ENCODE measurements at regions not wholly inside any gene's neighbourhood (a gene's known extent, or its start where the extent isn't known, plus 50 kb on each side); places are given as distances from the start of the nearest gene placed in this dataset.

- no peak for ATAC-seq
Measured at GRCh38 chr6:14826456-14826855, 419.4 kb upstream of the JARID2 start.

- ATAC-seq, result no peak
Measured at GRCh38 chr6:14827354-14827753, 418.5 kb upstream of the JARID2 start.

GRCh38 chr6:14828201-14828611 lies 417.7 kb upstream of the JARID2 start:
- no peak for ATAC-seq

GRCh38 chr6:14831070-14831469 lies 414.8 kb upstream of the JARID2 start:
- no peak for ATAC-seq

GRCh38 chr6:14831937-14832336 lies 413.9 kb upstream of the JARID2 start:
- ATAC-seq, result no peak

GRCh38 chr6:14832427-14832826 lies 413.4 kb upstream of the JARID2 start:
- ATAC-seq, result no peak

- no peak for ATAC-seq
Measured at GRCh38 chr6:14834851-14835530, 410.9 kb upstream of the JARID2 start.

- no peak for ATAC-seq
Measured at GRCh38 chr6:14837435-14837834, 408.4 kb upstream of the JARID2 start.

- no peak for ATAC-seq
Measured at GRCh38 chr6:14838133-14838583, 407.7 kb upstream of the JARID2 start.

- ATAC-seq, result no peak
Measured at GRCh38 chr6:14841901-14842421, 403.9 kb upstream of the JARID2 start.

- ATAC-seq, result no peak
Measured at GRCh38 chr6:14844411-14844810, 401.5 kb upstream of the JARID2 start.

- no peak for ATAC-seq
Measured at GRCh38 chr6:14848019-14848418, 397.9 kb upstream of the JARID2 start.

GRCh38 chr6:14849185-14849584 lies 396.7 kb upstream of the JARID2 start:
- no peak for ATAC-seq

GRCh38 chr6:14851281-14851680 lies 394.6 kb upstream of the JARID2 start:
- no peak for ATAC-seq

GRCh38 chr6:14852375-14852774 lies 393.5 kb upstream of the JARID2 start:
- no peak for ATAC-seq

GRCh38 chr6:14856177-14856576 lies 389.7 kb upstream of the JARID2 start:
- ATAC-seq, result no peak

GRCh38 chr6:14857001-14857400 lies 388.9 kb upstream of the JARID2 start:
- no peak for ATAC-seq

GRCh38 chr6:14857501-14857900 lies 388.4 kb upstream of the JARID2 start:
- ATAC-seq, result no peak

GRCh38 chr6:14858808-14859207 lies 387.1 kb upstream of the JARID2 start:
- no peak for ATAC-seq

- ATAC-seq, result no peak
Measured at GRCh38 chr6:14860774-14861173, 385.1 kb upstream of the JARID2 start.

- no peak for ATAC-seq
Measured at GRCh38 chr6:14861491-14861943, 384.4 kb upstream of the JARID2 start.

GRCh38 chr6:14862845-14863244 lies 383.0 kb upstream of the JARID2 start:
- no peak for ATAC-seq

- ATAC-seq, result no peak
Measured at GRCh38 chr6:14863902-14864850, 381.7 kb upstream of the JARID2 start.

Data from esophagus mucosa (tissue), 1 donor.